SJCRH30 (cell line): ENCODE measurements at regions not wholly inside any gene's neighbourhood (a gene's known extent, or its start where the extent isn't known, plus 50 kb on each side); places are given as distances from the start of the nearest gene placed in this dataset.

Experiments used
- DNase-seq, 2 experiments: peaks; one replicate each; pipeline ENCODE4 v3.0.0-alpha.2; 2015 to 2020
- H3K27ac ChIP-seq: fragments of 250-450 bp; sonication (Bioruptor Pico); 2 replicates; pipeline ENCODE4 v1.5.1; 2020; ENCODE audit warnings: mild to moderate bottlenecking, moderate library complexity
- H3K27me3 ChIP-seq: fragments of 250-450 bp; sonication (Bioruptor Pico); 2 replicates; pipeline ENCODE4 v1.5.1; 2020; ENCODE audit warnings: mild to moderate bottlenecking, moderate library complexity
- H3K36me3 ChIP-seq: fragments of 250-450 bp; sonication (Bioruptor Pico); 2 replicates; pipeline ENCODE4 v1.5.1; 2020; ENCODE audit warnings: mild to moderate bottlenecking, moderate library complexity
- H3K4me1 ChIP-seq: fragments of 250-450 bp; sonication (Bioruptor Pico); 2 replicates; pipeline ENCODE4 v1.5.1; 2020; ENCODE audit warnings: mild to moderate bottlenecking, moderate library complexity
- H3K4me3 ChIP-seq: fragments of 250-450 bp; sonication (Bioruptor Pico); 2 replicates; pipeline ENCODE4 v1.5.1; 2020; ENCODE audit warnings: mild to moderate bottlenecking, moderate library complexity
- H3K9me3 ChIP-seq: fragments of 250-450 bp; sonication (Bioruptor Pico); replicated peaks from 2 replicates; pipeline ENCODE4 v1.5.1; 2020; ENCODE audit warnings: mild to moderate bottlenecking, moderate library complexity

DNA sequence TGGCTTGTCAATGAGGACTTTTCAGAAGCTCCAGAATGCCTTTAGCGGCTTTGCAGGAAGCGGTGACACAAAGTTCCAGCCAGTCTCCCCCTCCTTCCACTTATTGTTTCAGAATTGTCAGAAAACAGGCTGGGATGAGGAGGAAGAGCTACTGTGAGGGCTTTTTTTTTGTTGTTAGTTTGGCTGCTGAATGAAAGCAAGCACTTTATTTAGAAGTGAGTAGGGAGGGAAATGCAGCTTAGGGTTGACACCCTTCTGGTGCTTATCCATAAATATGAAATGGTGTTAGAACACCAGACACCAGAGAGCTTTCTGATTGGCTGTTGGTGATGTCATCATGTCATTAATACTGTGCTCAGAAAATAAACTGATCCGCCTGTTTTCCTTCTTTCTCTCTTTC lies 251.5 kb downstream of the SOX4 start:
- H3K27ac ChIP-seq: no peak overlapping the region
- H3K4me1 ChIP-seq: peaks cover 22% of the 10 kb centered on the region
- H3K9me3 ChIP-seq: no peaks in the 10 kb centered on the region; the same call in 1 of the 2 replicates
- DNase-seq: no peak
- no peaks in the 10 kb centered on the region for H3K36me3 ChIP-seq
- no peak overlapping the region for H3K4me3 ChIP-seq
- no peaks in the 10 kb centered on the region for H3K27me3 ChIP-seq

DNA sequence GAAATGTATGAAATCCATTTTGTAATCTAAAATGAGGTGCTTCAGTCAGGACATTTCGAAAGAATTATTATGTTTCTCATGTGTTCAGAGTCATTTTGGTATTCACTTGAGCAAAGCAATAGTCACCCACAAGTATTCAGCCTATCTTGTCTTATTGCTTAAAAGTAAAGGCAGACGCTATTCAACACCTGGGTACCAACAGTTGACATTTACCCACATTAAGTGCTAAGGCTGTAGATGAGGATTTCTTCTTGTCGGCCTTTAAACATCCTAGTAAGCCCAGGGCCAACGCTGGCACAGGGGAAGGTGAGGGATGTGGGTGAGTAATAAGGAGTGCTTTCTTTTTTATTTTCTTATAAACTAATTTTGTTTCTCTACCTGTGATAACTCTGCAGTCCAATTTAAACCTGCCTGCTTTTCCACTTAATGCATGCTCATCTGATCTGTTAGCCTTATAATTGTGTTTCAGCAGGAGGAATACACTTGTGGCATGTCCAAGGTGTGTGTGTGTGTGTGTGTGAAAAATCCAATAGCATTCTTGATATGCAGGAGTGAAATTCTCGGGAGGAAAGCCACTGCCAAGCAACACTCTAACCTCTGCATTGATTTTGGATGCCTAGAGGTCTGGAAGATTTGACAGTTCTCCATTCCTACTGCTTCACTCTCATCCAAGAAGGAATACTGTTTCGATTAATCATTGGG lies 252.0 kb downstream of the SOX4 start:
- H3K4me1 ChIP-seq: peaks cover 20% of the 10 kb centered on the region
- no peaks in the 10 kb centered on the region; the same call in 1 of the 2 replicates for H3K9me3 ChIP-seq
- no peak overlapping the region for H3K4me3 ChIP-seq
- DNase-seq: no peak
- H3K27me3 ChIP-seq: no peaks in the 10 kb centered on the region
- H3K36me3 ChIP-seq: no peaks in the 10 kb centered on the region
- no peak overlapping the region for H3K27ac ChIP-seq

DNA sequence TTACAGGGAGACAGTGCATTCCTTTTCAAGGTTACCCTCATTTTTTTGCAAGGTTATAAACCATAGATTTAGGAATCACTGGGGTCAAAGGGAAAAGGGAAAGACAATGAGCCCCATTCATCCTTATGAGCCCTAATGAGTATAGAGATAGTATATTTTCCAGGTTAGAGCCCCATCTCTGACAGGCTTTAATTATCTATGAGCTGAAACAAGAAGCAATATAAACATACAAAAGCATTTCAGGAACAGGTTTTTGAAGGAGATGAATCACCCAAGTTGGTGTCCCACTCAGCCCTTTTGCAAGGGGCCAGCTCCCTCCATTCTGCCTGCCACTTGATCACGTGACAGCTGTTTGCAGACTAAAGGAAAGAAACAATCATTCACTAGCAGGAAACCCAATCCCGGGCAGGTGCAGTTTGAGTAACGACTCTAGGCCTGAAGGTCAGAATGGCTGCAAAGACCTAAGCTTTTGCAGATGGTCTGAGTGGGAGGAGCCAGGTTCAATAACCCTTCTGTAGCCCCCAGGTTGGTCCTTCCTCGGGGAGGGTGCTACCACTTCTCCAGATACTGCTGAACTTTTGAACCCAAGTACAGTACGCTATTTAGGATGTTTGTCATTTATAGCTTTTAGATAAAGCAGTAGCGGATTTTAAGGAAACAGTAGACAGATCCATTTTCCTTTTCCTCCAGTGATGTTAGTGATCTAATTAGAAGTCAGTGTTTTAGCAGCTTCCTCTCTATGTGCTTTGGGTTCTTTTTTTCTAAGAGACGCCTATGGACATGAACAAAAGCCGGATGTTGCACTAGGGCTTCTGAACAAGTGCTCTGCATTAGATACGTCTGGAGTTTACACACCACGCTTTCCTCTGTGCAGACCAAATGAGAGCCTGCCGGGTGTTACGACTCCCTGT lies 253.2 kb downstream of the SOX4 start:
- H3K27me3 ChIP-seq: no peaks in the 10 kb centered on the region
- peak overlapping the region; percentile 48 for H3K27ac ChIP-seq
- H3K9me3 ChIP-seq: no peaks in the 10 kb centered on the region; the same call in 1 of the 2 replicates
- peaks cover 19% of the 10 kb centered on the region for H3K4me1 ChIP-seq
- DNase-seq: peak; percentile 65 to 81
- peak overlapping the region; percentile 29 for H3K4me3 ChIP-seq
- no peaks in the 10 kb centered on the region for H3K36me3 ChIP-seq

DNA sequence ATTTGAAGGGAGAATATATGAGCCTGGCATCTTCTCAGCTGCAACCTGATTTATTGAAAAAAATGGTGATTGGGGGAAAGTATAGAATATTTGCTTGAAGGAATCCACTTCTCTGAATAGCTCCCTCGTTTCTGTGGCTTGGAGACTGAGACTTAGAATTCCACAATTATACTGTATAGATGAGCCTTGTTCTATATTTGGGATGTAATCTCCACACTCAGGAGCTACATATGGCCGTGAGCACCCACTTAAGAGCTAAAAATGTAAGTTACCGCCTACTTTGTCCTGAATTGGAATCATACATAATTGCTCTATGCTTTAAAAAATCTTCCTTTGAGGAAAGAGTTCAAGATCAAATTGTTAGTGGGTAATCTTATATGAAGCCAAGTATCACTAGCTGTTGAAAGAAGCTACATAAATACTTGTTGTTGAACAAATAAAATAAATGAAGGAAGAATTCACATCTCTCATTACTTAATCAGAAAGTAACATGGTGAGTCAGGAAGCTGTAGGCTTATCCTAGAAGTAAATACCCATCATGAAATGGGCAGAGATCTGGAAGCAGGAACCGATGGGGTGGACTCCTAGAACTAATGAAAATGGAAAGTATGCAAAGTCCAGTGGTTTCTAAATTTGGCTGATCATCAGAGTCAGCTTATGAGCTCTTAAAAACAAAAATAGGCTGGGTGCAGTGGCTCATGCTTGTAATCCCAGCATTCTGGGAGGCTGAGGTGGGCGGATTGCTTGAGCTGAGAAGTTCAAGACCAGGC lies 254.3 kb downstream of the SOX4 start:
- DNase-seq: no peak
- Histone ChIP-seq H3K36me3 (no peaks in the 10 kb centered on the region; the same call in 1 of the 2 replicates), H3K4me1 (peaks cover 19% of the 10 kb centered on the region), H3K27ac (no peak overlapping the region; the same call in 1 of the 2 replicates), H3K27me3 (no peaks in the 10 kb centered on the region), H3K9me3 (no peaks in the 10 kb centered on the region; the same call in 1 of the 2 replicates), H3K4me3 (no peak overlapping the region; the same call in 1 of the 2 replicates)

DNA sequence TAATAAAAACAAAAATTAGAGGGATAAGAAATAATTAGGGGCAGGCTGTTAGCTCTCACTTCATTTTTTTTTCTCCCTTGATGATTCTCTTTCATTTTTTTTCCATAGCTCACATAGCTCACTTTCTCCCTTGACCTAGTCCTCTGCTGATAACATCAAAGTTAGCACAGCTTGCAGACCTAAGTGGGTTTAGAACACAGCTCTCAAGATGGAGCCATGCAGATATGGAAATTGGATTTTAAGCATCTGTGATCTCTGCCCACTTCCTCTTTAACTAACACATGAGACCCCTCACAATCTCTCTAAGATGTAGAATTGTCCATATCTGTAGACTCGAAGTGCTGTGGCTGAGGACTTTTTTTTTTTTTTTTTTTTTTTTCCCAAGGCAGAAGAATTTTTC lies 257.1 kb downstream of the SOX4 start:
- H3K9me3 ChIP-seq: no peaks in the 10 kb centered on the region
- H3K27me3 ChIP-seq: no peaks in the 10 kb centered on the region
- H3K27ac ChIP-seq: no peak overlapping the region
- H3K36me3 ChIP-seq: no peaks in the 10 kb centered on the region; the same call in 1 of the 2 replicates
- peaks cover 19% of the 10 kb centered on the region for H3K4me1 ChIP-seq
- H3K4me3 ChIP-seq: no peak overlapping the region
- DNase-seq: no peak

DNA sequence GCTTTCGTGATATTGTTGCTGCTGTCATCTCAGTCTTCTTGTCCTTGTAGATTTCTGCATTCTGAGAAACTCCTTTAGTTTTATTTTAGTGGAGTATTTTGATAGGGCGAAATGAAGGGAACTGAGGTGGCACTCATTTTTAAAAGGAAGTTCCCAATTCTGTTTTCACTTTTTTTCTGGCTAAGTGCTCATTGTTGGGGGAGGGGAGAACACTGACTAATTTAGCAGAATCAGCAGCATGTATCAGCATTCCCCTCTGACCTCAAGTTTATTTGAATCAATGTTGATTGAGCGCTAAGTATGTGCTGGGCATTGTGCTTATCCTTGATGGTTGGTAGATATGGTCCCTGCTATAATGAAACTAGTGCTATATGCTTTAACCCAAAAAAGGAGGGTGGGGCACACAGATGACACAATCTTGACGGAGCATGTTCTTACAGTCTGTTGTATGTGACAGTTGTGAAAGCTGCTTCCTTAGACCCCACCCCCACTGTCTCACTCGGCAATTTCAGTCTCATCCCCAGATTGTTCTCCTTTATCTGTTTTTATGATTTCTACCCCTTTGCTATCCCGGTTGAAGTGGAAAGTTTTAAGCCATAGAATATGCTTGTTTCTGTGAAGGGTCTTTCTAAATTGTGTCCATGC lies 262.4 kb downstream of the SOX4 start:
- Histone ChIP-seq H3K27ac (no peak overlapping the region), H3K27me3 (no peaks in the 10 kb centered on the region), H3K36me3 (no peaks in the 10 kb centered on the region; the same call in 1 of the 2 replicates), H3K4me1 (no peaks in the 10 kb centered on the region), H3K4me3 (no peak overlapping the region), H3K9me3 (no peaks in the 10 kb centered on the region)
- DNase-seq: no peak

DNA sequence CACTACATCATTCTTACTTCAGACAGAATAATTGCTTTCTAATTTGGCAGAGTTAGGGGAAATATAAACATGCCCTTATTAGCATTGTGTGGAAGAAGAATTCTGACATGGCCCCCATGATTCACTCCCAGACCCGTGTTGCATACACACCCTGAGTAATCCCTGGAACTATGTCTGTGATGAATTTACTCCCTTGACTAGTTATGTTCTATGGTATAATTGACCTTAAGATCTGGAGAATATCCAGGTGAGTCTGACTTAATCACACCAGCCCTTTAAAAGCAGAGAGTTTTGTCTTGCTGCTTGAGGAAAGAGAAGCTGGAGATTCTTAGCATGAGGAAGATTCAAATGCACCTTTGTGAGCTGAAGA lies 262.9 kb downstream of the SOX4 start:
- Histone ChIP-seq H3K4me1 (no peaks in the 10 kb centered on the region), H3K36me3 (no peaks in the 10 kb centered on the region; the same call in 1 of the 2 replicates), H3K27me3 (no peaks in the 10 kb centered on the region), H3K27ac (no peak overlapping the region), H3K4me3 (no peak overlapping the region), H3K9me3 (no peaks in the 10 kb centered on the region)
- no peak for DNase-seq

DNA sequence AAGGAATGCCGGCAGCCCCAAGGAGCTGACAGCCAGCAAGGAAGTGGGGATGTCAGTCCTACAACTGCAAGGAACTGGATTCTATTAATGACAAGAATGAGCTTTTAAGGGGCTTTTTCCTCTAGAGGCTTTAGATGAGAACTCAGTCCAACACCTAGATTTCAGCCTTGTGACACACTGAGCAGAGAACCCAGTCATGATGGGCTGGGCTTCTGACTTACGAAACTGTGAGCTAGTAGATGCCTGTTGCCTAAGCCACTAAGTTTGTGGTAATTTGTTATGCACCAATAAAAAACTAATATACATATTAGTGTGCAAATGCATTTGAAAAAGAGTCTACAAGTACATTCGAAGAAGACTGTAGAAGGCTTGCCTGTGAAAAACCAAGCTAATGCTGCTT lies 263.3 kb downstream of the SOX4 start:
- no peak overlapping the region for H3K27ac ChIP-seq
- no peaks in the 10 kb centered on the region for H3K4me1 ChIP-seq
- no peak overlapping the region for H3K4me3 ChIP-seq
- H3K9me3 ChIP-seq: no peaks in the 10 kb centered on the region
- no peaks in the 10 kb centered on the region; the same call in 1 of the 2 replicates for H3K36me3 ChIP-seq
- H3K27me3 ChIP-seq: no peaks in the 10 kb centered on the region
- DNase-seq: no peak

DNA sequence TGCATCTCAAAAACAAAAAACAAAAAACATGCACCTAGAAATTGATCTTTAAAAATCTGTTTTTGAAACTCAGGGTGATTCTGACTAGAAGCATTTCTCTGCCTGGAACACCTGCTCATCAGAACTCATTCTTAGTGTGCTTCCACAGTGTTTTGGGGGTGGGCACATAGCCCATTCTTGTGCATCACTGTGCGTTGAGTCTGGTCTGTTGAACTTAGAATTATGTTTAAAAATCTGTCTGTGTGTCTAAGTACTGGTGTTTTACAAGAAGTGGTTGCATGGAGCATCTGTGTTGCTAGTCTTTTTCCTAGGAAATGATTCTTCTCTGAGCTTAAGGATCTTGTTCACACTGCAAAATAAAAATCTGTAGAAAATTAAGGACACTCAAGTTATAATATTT lies 264.5 kb downstream of the SOX4 start:
- no peak for DNase-seq
- no peaks in the 10 kb centered on the region for H3K4me1 ChIP-seq
- H3K27ac ChIP-seq: no peak overlapping the region
- no peak overlapping the region for H3K4me3 ChIP-seq
- no peaks in the 10 kb centered on the region for H3K27me3 ChIP-seq
- no peaks in the 10 kb centered on the region for H3K9me3 ChIP-seq
- no peaks in the 10 kb centered on the region for H3K36me3 ChIP-seq

DNA sequence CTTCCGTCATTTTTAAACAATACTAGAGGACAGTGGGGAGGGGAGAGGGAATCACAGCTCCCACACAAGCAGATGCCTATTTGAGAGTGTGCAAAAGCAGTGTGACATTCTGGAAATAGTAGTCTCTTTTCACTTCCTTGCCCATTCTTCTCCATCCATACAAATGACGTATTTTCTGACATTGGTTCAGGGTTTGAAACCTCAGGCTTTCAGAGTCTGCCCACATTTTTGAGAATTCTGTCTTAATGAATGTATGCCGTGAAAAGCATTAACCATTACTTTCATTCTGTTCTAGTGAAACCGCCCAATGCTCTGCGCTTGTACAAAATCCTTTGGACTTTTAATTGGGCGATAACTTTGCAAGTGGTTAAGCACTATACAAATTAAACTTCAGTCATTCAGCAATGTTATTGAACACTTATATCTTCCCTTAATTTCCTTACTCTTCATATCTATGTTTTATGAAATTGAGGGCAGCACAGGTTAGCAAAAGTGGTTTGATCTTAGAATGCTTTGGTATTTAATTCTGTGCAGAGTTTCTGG lies 265.7 kb downstream of the SOX4 start:
- H3K4me3 ChIP-seq: no peak overlapping the region
- H3K9me3 ChIP-seq: no peaks in the 10 kb centered on the region
- H3K27ac ChIP-seq: no peak overlapping the region
- no peaks in the 10 kb centered on the region for H3K4me1 ChIP-seq
- DNase-seq: no peak
- H3K36me3 ChIP-seq: no peaks in the 10 kb centered on the region
- H3K27me3 ChIP-seq: no peaks in the 10 kb centered on the region

DNA sequence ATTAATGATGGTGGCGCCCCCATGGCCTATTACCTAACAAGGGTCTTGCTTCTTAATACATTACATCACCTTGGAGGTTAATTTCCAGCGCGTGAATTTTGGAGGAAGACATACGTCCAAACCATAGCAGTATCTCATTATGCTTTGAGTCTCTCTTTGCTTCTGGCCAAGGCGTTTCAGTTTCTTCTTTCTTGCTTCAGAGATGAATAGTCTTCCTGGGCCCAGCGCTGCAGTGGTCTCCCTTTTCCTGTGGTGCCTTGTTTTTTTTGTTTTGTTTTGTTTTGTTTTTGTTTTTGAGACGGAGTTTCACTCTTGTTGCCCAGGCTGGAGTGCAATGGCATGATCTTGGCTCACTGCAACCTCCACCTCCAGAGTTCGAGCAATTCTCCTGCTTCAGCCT lies 268.4 kb downstream of the SOX4 start:
- no peak overlapping the region for H3K27ac ChIP-seq
- DNase-seq: no peak
- H3K4me3 ChIP-seq: no peak overlapping the region
- H3K27me3 ChIP-seq: no peaks in the 10 kb centered on the region
- H3K36me3 ChIP-seq: no peaks in the 10 kb centered on the region
- no peaks in the 10 kb centered on the region for H3K4me1 ChIP-seq
- H3K9me3 ChIP-seq: no peaks in the 10 kb centered on the region

DNA sequence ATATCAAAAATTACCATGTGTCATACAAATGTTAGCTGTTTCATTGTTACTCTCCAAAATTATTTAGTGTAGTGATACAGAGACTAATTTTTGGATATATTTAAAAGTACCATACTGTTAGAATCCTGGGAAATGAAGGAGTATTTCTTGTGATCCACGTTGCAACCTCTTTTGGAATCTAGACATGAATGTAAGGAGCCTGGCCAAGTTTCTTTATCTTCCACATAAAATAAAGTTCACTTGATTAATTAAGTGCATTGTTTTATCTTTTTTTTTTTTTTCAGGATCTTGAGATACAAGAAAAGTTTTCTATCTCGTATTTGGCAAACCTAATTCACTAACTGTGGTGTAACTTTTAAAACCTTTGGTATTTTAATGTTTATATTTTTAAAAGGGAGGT lies 270.7 kb downstream of the SOX4 start:
- no peak overlapping the region for H3K27ac ChIP-seq
- H3K4me1 ChIP-seq: no peaks in the 10 kb centered on the region
- no peaks in the 10 kb centered on the region for H3K9me3 ChIP-seq
- no peaks in the 10 kb centered on the region for H3K36me3 ChIP-seq
- no peak for DNase-seq
- no peaks in the 10 kb centered on the region for H3K27me3 ChIP-seq
- H3K4me3 ChIP-seq: no peak overlapping the region

DNA sequence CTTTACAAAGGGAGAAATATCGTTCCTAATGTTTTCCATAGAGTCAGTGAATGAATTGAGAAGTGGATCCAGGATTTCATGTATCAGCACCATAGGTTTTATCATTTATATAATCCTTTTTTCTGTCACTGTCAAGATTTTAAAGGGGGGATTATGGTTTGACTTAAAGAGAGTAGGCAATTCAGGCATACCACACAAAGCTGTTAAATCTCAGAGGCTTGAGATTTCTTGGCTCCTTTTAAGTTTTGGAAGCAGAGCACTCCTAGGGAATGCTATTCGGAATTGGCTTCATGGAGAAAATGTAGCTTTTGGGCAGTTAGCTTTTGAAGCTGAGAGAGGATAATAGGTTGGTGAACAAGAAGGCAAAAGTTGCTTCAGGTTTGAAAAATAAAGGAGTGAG lies 274.7 kb downstream of the SOX4 start:
- DNase-seq: no peak
- Histone ChIP-seq H3K9me3 (no peaks in the 10 kb centered on the region), H3K4me3 (no peak overlapping the region), H3K27ac (no peak overlapping the region), H3K36me3 (no peaks in the 10 kb centered on the region), H3K4me1 (no peaks in the 10 kb centered on the region), H3K27me3 (no peaks in the 10 kb centered on the region)

DNA sequence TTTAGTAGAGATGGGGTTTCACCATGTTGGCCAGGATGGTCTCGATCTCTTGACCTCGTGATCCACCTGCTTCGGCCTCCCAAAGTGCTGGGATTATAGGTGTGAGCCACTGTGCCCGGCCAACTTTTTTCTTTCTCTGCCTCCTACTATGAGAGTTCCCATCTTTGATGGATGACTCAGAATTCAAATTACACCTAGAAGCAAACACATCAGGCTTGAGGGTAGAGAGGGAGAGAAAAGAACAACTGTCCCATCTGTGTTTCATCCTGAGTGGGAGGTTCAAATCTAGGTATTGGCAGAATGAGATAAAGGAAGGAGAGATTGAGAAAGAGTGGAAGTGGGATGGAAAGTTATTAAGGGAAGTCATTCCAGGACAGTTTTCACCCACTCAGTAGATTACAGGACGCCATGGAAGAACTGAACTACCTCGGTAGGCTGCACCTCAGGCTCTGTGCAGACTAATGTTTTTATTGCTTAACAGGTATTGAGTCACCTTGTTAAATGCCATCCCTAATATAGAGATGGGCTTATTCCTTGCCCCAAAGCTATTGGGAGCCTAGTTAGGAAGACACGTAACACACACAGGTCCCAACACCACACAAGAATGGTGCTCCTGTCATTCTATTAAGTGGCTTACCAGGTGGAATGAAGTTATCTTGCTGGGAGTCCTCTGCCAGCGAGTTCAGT lies 275.7 kb downstream of the SOX4 start:
- H3K4me3 ChIP-seq: no peak overlapping the region
- no peaks in the 10 kb centered on the region for H3K4me1 ChIP-seq

More for the DNA sequence above, 275.7 kb downstream of the SOX4 start:
- Histone ChIP-seq H3K27ac (no peak overlapping the region), H3K9me3 (no peaks in the 10 kb centered on the region), H3K27me3 (no peaks in the 10 kb centered on the region), H3K36me3 (no peaks in the 10 kb centered on the region)
- DNase-seq: no peak
